ENCODE measurements at regions not wholly inside any gene's neighbourhood (a gene's known extent, or its start where the extent isn't known, plus 50 kb on each side); places are given as distances from the start of the nearest gene placed in this dataset.

- TF ChIP-seq POLR2AphosphoS5 (IDR thresholded peaks at IDR 0.05; ENCODE audit: borderline replicate concordance, low read depth, low read length): no peak
- no peak for TF ChIP-seq EZH2 (IDR thresholded peaks at IDR 0.05)
- no peak for TF ChIP-seq FOXP2 (optimal IDR thresholded peaks at IDR 0.05; ENCODE audit: control extremely low read depth, extremely low read length, insufficient read depth)
These were observed 69.3 kb upstream of the NOCT start for GRCh38 chr4:138946306-138946705.
